Neural progenitor cell (in vitro differentiated cells): ENCODE measurements at regions not wholly inside any gene's neighbourhood (a gene's known extent, or its start where the extent isn't known, plus 50 kb on each side); places are given as distances from the start of the nearest gene placed in this dataset.

Source experiments
- DNase-seq: peaks from one replicate; pipeline ENCODE4 v3.0.0-alpha.2; 2016; ENCODE audit warnings: low spot score
- H2AFZ ChIP-seq: fragments of 200-600 bp; sonication (generic); replicated peaks from 2 replicates; pipeline ENCODE4 v1.6.1; 2016; ENCODE audit warnings: antibody characterized with exemption
- H3F3A ChIP-seq: fragments of 200-600 bp; sonication (generic); 2 replicates; pipeline ENCODE4 v1.6.1; 2016; ENCODE audit warnings: antibody characterized with exemption, low read depth
- H3K27ac ChIP-seq: fragments of 200-600 bp; sonication (generic); 2 replicates; pipeline ENCODE4 v1.5.1; 2016; ENCODE audit warnings: mild to moderate bottlenecking
- H3K27me3 ChIP-seq: fragments of 200-600 bp; sonication (generic); 2 replicates; pipeline ENCODE4 v1.6.1; 2016; ENCODE audit warnings: mild to moderate bottlenecking, moderate library complexity
- H3K36me3 ChIP-seq: fragments of 200-600 bp; sonication (generic); 2 replicates; pipeline ENCODE4 v1.5.1; 2016
- H3K4me1 ChIP-seq: fragments of 200-600 bp; sonication (generic); 2 replicates; pipeline ENCODE4 v1.6.1; 2016; ENCODE audit warnings: mixed run types
- H3K4me2 ChIP-seq: fragments of 200-600 bp; sonication (generic); 2 replicates; pipeline ENCODE4 v1.6.1; 2016
- H3K4me3 ChIP-seq: fragments of 200-600 bp; sonication (generic); 2 replicates; pipeline ENCODE4 v1.5.1; 2016
- H3K79me2 ChIP-seq: fragments of 200-600 bp; sonication (generic); 2 replicates; pipeline ENCODE4 v1.6.1; 2016; ENCODE audit warnings: low read depth
- H3K9ac ChIP-seq: fragments of 200-600 bp; sonication (generic); 2 replicates; pipeline ENCODE4 v1.6.1; 2016
- H3K9me3 ChIP-seq: fragments of 200-600 bp; sonication (generic); 2 replicates; pipeline ENCODE4 v1.5.1; 2016; ENCODE audit warnings: low read depth
- H4K20me1 ChIP-seq: fragments of 200-600 bp; sonication (generic); 2 replicates; pipeline ENCODE4 v1.6.1; 2016; ENCODE audit warnings: low read depth
- H3K27ac Mint-ChIP-seq: 3 replicates; pipeline ENCODE4 v1.8.0; 2021; ENCODE audit warnings: mixed read lengths
- H3K27me3 Mint-ChIP-seq: 2 replicates; pipeline ENCODE4 v1.8.0; 2022; ENCODE audit warnings: low read depth, mild to moderate bottlenecking, inconsistent platforms, moderate library complexity, mixed read lengths; ENCODE audit not compliant: insufficient read depth
- H3K36me3 Mint-ChIP-seq: 3 replicates; pipeline ENCODE4 v1.8.0; 2021; ENCODE audit warnings: mixed read lengths
- H3K4me1 Mint-ChIP-seq: 3 replicates; pipeline ENCODE4 v1.8.0; 2021; ENCODE audit warnings: mixed read lengths
- H3K4me3 Mint-ChIP-seq: 3 replicates; pipeline ENCODE4 v1.8.0; 2021; ENCODE audit warnings: mild to moderate bottlenecking, moderate library complexity, mixed read lengths
- H3K9me3 Mint-ChIP-seq: 3 replicates; pipeline ENCODE4 v1.8.0; 2020; ENCODE audit warnings: mixed read lengths
- CTCF ChIP-seq: fragments of 200-600 bp; sonication (generic); IDR thresholded peaks from 2 replicates; pipeline ENCODE4 v1.5.1; 2017; ENCODE audit warnings: antibody characterized with exemption, mild to moderate bottlenecking
- EZH2 ChIP-seq: fragments of 200-600 bp; sonication (generic); IDR thresholded peaks from 2 replicates; pipeline ENCODE4 v1.6.1; 2017; ENCODE audit warnings: antibody characterized with exemption, mild to moderate bottlenecking, moderate library complexity
- EZH2phosphoT487 ChIP-seq: fragments of 200-600 bp; sonication (generic); IDR thresholded peaks from 2 replicates; pipeline ENCODE4 v1.6.1; 2017; ENCODE audit warnings: antibody characterized with exemption

- H3K4me1 ChIP-seq = no peaks in the 10 kb centered on the region
- Mint-ChIP-seq H3K27ac (no peak overlapping the region), H3K36me3 (no peaks in the 10 kb centered on the region), H3K4me3 (no peak overlapping the region), H3K4me1 (peaks cover 4% of the 10 kb centered on the region), H3K9me3 (peaks cover 3% of the 10 kb centered on the region), H3K27me3 (no peaks in the 10 kb centered on the region)
- H3K36me3 ChIP-seq = no peaks in the 10 kb centered on the region
- H3K27me3 ChIP-seq = no peaks in the 10 kb centered on the region
- TF ChIP-seq CTCF (no peak), EZH2 (no peak), EZH2phosphoT487 (no peak)
- no peaks in the 10 kb centered on the region for H3K79me2 ChIP-seq
- no peaks in the 10 kb centered on the region for H3K9me3 ChIP-seq
- no peak for DNase-seq
- H3K27ac ChIP-seq = no peak overlapping the region
- no peaks in the 10 kb centered on the region for H3F3A ChIP-seq
- H3K4me3 ChIP-seq = no peak overlapping the region
- no peak overlapping the region for H2AFZ ChIP-seq
- H4K20me1 ChIP-seq = no peaks in the 10 kb centered on the region
- no peak overlapping the region for H3K9ac ChIP-seq
- no peak overlapping the region for H3K4me2 ChIP-seq
Measured at GRCh38 chr1:229945795-229946194, 121.2 kb upstream of the GALNT2 start.

- Mint-ChIP-seq H3K36me3 (no peaks in the 10 kb centered on the region), H3K4me1 (no peaks in the 10 kb centered on the region)
- no peaks in the 10 kb centered on the region for H3F3A ChIP-seq
Measured at GRCh38 chr1:229947968-229948367, 119.1 kb upstream of the GALNT2 start.

GRCh38 chr1:229948438-229948837, 118.6 kb upstream of the GALNT2 start:
- DNase-seq = no peak
- H3K9me3 Mint-ChIP-seq = peaks cover 3% of the 10 kb centered on the region
- Histone ChIP-seq H3K79me2 (no peaks in the 10 kb centered on the region), H3F3A (no peaks in the 10 kb centered on the region), H4K20me1 (no peaks in the 10 kb centered on the region), H3K9me3 (no peaks in the 10 kb centered on the region), H3K9ac (no peak overlapping the region), H3K27ac (no peak overlapping the region), H3K27me3 (no peaks in the 10 kb centered on the region), H3K4me2 (no peak overlapping the region), H2AFZ (no peak overlapping the region), H3K4me1 (no peaks in the 10 kb centered on the region), H3K36me3 (no peaks in the 10 kb centered on the region), H3K4me3 (no peak overlapping the region)
- H3K4me3 Mint-ChIP-seq = no peak overlapping the region
- no peaks in the 10 kb centered on the region for H3K4me1 Mint-ChIP-seq
- no peak overlapping the region for H3K27ac Mint-ChIP-seq
- no peaks in the 10 kb centered on the region for H3K27me3 Mint-ChIP-seq
- no peaks in the 10 kb centered on the region for H3K36me3 Mint-ChIP-seq
- TF ChIP-seq EZH2 = no peak
- TF ChIP-seq CTCF = no peak
- no peak for TF ChIP-seq EZH2phosphoT487

More at GRCh38 chr1:229947968-229948367, 119.1 kb upstream of the GALNT2 start:
- no peaks in the 10 kb centered on the region for H3K9me3 ChIP-seq
- Mint-ChIP-seq H3K27me3 (no peaks in the 10 kb centered on the region), H3K9me3 (peaks cover 3% of the 10 kb centered on the region), H3K27ac (no peak overlapping the region), H3K4me3 (no peak overlapping the region)
- H3K4me2 ChIP-seq = no peak overlapping the region
- H3K9ac ChIP-seq = no peak overlapping the region
- H3K27ac ChIP-seq = no peak overlapping the region
- H3K4me1 ChIP-seq = no peaks in the 10 kb centered on the region
- H3K27me3 ChIP-seq = no peaks in the 10 kb centered on the region
- H3K36me3 ChIP-seq = no peaks in the 10 kb centered on the region
- H2AFZ ChIP-seq = no peak overlapping the region
- H3K4me3 ChIP-seq = no peak overlapping the region
- no peaks in the 10 kb centered on the region for H4K20me1 ChIP-seq
- no peak for DNase-seq
- TF ChIP-seq EZH2phosphoT487 = no peak
- no peak for TF ChIP-seq EZH2
- TF ChIP-seq CTCF = no peak
- no peaks in the 10 kb centered on the region for H3K79me2 ChIP-seq

GRCh38 chr1:229949500-229949899, 117.5 kb upstream of the GALNT2 start:
- Histone ChIP-seq H3K79me2 (no peaks in the 10 kb centered on the region), H3K36me3 (no peaks in the 10 kb centered on the region), H3K9me3 (no peaks in the 10 kb centered on the region), H3K27ac (no peak overlapping the region), H3F3A (no peaks in the 10 kb centered on the region), H3K27me3 (no peaks in the 10 kb centered on the region), H3K4me1 (no peaks in the 10 kb centered on the region), H3K9ac (no peak overlapping the region), H4K20me1 (no peaks in the 10 kb centered on the region), H3K4me2 (no peak overlapping the region), H3K4me3 (no peak overlapping the region), H2AFZ (no peak overlapping the region)
- TF ChIP-seq EZH2phosphoT487 (no peak), EZH2 (no peak), CTCF (no peak)
- no peaks in the 10 kb centered on the region for H3K36me3 Mint-ChIP-seq
- no peak overlapping the region for H3K4me3 Mint-ChIP-seq
- H3K27me3 Mint-ChIP-seq = no peaks in the 10 kb centered on the region
- no peaks in the 10 kb centered on the region for H3K4me1 Mint-ChIP-seq
- H3K27ac Mint-ChIP-seq = no peak overlapping the region
- H3K9me3 Mint-ChIP-seq = peaks cover 3% of the 10 kb centered on the region
- no peak for DNase-seq
